Activated T-helper 9 cell treated with anti-CD3 and anti-CD28 coated beads, Interleukin-2, amount 50 U/mL, for 16 hours (primary cell): ENCODE measurements at regions not wholly inside any gene's neighbourhood (a gene's known extent, or its start where the extent isn't known, plus 50 kb on each side); places are given as distances from the start of the nearest gene placed in this dataset.

Source experiments
- DNase-seq: peaks from one replicate; pipeline ENCODE4 v3.0.0-alpha.2; 2020; ENCODE audit warnings: low read depth

DNA sequence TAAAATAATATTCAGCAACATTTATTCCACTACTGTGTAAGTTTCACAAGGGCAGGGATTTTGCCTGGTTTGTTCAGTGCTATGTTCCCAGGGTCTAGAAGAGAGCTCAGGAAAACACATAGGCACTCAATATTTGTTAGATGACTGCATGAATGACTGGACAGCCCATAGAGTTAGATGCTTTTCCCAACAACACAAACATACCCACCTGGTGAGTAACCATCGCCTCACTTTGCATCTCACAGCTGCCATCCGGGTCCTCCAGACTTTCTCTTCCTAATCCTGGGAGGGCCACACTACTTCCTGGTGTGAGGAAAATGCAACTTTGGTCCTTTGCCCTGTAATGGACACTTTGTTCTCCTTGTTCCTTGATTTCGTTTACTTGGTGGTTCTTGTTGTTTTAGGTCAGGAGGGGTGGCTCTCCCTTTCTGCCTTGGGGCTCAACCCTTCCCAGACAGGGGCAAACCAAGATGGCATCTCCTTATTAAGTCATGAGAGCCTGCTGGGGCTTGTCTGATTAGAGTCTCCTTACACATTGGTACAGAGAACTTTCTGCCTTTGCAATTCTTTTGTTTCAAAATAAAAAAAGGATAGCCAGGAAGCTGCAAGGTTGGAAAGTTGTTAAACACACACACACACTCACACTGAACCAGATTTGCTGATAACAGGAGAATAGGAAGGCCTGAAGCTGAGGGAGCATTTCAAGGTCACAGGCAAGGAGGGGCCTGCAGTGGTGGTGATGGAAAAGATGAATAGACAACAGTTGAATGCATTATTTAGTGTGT is 190.6 kb downstream of the MID1IP1 start:
- DNase-seq, result no peak

DNA sequence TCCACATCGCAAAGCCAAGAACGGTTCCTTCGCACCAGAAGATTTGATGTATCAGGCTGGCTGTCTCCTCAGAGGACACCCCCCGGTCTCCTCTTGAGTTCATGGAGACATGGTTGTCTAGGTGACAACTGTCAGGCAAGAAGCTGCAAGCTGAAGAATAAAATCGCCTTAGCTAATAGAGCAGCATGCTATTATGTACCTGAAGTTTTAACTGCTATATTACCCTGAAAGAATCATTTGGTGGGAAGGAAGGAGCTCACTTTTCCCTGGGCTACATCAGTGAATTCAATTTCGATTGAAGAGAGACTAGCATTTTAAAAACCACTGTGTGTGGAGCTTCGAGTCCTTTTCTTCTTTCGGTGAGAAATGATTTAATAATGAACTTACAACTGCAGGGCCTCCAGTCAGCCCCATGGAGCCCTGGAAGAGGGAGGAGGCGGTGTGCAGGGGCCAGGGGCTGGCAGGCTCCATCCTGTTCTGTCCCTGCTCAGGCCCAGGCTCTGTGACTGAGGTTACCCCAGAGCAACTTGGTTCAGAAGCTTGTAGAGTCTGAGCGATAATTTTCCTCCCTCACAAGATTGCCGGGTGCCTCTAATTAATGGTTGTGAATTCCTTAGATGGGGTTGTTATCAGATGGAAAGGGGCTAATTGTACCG is 191.3 kb downstream of the MID1IP1 start:
- no peak for DNase-seq

DNA sequence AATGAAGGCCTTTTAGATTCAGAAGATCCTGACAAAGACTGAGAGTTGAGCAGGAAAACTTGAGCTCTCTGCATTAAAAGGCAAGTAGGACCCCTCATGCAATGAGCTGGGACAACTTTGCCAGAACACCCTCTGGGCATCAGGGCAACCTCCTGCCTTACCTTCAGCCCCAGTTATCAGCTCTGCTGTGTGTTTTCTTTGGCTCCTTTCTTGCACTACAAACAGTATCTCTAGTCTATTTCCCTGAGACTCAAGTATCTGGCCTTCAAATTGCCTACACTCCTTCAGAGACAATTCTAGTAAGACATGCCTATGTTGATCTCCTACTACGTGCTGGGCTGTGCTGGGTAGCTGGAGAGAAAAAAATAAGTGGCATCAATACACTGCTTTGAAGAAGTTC is 192.2 kb downstream of the MID1IP1 start:
- no peak for DNase-seq

DNA sequence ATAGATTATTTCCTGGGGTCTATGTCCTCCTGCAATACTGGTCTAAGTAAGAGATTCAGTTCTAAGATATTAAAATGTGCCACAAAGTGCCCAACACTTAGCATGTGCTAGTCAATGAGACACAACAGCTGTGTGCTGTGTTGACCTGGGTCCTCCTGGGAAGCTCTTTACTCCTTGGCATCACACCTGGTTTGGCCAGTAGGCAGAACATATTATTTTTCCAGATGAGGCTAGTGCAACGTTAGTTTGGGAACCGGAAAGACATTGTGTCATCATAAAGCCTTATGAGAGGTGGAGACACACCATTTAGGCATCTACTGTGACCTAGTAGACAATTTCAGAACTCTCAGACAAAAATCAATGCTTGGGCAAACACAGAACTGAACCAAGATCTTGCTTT is 197.8 kb downstream of the MID1IP1 start:
- DNase-seq, result no peak

DNA sequence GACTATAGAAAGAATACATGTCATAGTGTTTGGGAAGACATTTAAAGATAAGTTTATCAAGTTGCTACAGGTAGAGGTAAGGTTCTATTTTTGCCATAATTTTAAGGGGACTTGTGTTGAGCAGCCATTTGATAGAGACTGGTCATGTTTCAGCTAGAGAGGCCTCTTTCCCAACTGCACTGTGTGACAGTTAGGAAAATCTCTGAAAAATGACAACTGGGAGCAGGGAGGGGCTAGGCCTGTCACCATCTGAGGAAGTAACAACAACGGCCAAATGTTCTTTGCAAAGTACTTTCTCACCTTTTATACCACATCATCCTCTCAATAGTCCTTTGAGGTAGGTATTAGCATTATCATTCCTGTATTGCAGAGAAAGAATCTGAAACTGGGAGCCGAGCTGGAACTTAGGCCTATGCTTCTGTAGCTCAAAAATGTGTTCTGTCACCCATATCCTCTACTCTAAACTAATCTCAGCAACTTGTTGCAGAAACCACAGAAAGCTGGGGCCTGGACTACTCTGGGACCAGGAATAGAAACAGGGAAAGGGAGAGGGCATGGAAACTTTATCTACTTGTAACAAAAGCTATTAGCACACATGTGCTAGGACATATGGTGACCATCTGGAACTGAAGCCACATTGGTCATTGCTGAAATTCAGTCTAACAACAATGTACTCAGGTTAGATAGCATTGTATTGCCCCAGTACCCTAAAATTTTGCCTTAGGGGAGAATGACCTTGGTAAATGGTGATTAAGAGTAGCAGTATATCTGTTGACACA is 198.9 kb downstream of the MID1IP1 start:
- DNase-seq, result no peak

DNA sequence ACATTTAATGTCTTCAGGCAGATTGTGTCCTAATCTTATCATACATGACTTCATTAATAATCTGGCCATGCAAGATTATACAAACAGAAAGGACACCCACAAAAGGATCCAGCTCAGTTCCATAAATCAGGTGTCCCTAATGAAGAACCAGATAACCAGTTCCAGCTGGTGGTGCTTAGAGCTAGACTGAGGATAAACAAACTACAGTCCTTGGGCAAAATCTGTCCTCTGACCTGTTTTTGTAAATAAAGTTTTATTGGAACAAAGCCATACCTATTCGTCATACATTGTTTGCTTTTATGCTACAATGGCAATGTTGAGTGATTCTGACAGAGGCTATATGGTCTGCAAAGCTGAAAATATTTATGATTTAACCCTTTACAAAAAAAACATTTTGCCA is 199.5 kb downstream of the MID1IP1 start:
- no peak for DNase-seq

DNA sequence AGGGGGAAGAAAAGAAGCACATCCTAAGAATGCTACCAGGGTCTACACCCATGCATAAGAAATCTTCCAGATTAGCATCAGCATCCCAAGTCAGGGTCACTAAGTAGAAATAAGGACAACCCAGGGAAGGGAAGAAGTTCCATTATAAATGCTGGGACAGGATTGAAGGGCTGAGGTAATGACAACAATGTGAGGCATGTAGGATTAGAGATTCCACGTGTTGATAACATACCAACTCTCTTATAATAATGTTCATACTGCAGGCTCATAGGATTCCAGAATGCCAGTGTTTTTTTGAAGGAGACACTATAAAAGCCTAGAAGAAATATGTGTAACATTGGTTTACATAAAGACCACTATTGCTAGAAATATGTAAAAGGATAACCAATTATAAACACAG is 201.2 kb downstream of the MID1IP1 start:
- DNase-seq, result no peak

DNA sequence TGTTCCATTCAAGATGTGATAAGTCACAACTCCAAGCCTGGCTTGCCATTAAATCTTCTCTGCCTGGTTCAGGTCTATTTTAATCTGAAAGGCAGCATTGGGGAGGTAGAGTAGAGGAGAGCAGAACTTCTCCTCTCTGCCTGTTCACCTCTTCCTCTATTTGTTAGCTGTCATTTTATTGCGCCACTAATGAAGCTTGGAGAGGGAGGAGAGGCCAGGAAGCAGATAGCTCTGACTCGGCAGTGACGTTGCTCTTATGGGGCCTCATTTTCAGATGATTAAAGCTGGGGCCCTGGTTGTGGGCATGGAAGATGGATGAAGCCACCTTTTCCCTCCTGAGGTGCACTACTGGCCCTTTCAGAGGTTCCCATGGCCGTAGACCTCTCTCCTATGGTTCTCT is 207.3 kb downstream of the MID1IP1 start:
- DNase-seq, result no peak

DNA sequence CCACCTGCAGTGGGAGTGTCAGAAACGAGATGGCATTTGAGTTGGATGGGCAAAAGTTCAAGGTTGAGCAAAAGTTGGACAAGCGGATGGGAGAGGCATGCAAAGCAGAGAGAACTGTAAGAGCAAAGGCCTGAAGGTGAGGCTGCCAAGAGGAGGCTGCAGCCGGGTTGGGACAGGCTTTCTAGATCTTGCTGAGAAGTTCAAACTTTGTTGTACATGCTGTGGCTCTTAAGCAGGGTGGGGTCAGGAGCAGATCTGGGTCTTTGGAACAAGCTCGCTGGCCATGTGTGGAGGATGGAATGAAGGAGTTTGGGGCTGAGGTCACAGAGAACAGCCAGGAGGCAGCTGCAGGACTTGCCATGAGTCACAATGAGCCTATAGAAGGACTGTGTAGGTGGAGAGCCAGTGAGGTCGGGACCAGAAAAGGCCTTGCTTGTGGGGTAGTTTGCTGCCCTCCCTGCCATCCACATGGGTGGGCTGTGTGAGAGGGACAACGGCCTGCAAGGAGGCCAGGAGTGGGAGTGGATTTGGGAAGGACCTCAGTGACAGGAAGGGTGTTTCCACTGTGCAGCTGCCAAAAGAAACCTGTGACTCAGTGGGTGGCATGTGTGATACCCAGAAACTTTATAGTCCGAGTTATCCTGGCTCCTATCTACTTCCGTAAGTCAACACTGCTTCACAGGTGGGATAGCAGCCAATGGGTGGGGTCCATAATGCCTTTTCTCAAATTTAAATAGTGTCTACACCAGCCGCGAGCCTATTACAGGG is 210.4 kb downstream of the MID1IP1 start:
- no peak for DNase-seq

DNA sequence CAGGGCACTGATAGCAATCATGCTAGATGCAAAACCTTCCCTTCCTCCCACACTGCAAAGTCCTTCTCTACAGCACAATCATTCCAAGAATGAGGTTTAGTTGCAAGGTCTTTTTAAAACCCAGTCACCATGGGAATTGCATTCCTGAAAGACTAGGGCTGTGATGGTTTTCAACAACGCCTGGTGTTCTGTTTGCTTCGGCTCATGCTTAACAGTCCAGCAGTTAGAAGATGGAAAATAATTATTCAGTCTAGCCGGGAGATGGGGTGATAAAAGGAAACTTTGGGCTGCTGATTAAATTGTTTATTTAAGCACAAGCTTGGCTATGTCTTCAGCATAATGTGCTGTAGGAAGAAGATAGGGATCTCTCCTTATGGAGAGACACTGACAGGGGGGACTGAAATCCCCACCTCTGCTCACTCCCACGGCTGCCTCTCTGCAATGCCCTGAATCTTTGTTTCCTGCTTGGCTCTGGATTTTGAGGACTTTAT is 211.4 kb downstream of the MID1IP1 start:
- DNase-seq, result no peak

DNA sequence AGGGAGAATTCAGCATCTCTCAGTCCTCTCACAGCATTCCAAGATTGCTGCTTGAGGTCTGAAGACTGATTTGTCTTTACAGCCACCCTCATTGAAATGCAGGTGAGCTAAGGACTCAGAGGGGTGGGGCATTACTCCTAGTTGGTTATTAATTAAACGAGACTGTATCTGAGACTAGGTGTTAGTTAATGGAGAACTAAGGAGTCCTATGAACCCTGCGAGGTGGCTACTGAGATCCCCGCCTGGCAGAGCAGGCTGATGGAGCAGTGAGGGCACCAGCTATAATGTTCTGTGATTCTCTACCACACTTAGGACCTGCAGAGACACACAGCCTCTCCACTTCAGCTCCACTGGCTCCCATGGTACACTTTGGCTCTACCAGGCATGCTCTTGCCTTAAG is 215.3 kb downstream of the MID1IP1 start:
- DNase-seq, result no peak

DNA sequence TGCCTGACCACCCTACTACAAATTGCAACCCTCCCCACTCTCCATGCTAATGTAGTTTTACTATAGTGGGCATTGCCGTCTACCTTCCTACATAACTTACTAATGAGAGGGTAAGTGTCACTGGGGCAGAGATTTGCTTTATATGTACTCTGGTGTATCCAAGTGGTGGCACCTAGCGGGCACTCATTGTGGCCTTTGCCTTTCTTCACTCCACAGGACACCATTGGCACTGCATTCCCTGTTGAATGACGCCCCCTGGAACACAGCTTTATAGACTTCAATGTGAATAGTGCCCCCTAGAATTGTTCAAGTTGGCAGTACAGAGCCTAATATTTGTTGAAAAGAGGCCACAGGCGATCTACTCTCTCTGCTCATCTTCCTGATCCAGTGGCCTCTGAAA is 215.8 kb downstream of the MID1IP1 start:
- DNase-seq, result no peak

DNA sequence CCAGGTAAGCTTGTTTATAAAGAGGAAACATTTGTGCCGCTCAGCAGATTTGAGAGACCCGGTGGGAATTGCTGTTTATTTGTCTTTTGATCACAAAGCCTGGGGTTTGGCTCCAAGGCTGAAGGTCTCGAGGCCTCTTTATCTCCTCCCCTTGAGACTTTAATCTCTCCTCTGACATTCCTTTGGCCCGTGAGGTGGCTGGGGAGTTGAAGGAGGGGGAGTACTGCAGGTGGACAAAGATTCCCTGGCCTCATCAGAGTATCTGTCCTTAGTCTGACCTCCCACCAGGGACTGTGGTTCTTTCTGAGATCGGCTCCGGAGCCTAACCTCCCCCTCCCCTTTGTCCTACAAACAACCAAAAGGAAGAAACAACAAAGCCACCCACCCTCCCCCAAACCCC is 216.5 kb downstream of the MID1IP1 start:
- DNase-seq, result no peak

DNA sequence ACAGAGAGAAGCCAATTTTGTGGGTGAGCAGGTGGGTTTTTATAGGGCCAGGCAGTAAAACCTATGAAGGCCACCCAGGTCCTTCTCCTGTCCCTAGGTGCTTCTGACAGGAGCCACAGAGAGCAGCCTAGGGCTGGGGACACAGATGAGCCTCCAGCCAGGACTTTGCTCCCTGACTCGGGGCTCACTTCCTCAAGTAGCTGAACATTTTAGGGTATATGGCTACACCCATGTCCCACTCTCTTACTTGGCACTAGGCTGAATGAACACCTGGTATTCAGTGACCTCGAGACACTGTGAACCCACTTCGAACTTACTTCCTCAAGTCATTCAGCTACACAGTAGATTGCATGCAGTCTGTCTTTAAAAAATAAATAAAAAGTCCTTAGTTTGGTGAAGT is 217.3 kb downstream of the MID1IP1 start:
- no peak for DNase-seq

DNA sequence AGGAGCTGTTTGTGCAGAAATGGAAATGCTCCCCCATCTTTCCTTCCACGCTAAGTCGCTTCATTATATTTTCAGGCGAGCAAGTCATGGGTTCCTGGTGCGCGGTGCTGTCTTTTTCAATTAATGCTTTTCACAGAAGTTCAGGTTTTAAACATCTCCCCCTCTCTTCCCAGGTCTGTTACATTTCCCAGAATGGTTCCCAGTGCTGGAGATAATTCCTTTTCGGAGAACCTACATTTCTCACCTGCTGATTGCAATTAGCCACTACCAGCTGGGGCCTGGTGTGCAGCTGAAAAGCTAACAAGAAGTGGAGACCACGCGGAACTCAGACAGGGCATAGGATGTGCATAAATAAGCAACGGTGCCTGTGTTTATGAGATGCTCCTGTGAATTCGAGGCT is 217.8 kb downstream of the MID1IP1 start:
- no peak for DNase-seq

DNA sequence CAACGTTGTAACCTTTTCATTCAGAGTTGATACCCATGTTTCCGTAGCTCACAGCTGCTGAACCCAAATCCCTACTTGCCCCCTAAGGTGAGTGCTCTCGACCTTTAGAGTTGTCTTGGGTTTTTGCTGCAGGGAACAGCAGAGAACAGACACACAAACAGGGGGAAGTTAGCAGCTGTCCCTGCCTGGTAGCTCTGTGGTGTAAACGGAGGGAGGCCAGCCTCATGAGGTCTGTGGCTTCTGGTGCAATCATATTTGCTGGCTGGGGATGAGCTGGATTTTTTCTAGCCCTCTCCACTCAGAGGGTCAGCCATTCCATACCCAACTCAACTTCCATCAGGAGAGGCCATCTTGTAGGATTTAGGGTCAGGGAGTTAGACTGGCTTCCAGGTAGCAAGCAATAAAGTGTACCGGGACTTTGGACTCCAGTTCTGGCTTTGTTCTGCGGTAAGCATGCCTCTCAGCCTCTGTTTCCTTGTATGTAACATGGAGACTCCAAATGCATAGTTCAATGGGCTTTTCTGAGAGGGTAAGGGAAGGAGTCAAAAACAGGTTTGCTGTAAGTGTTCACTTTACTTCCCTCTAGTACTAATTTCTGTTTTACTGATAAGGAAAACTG is 218.9 kb downstream of the MID1IP1 start:
- DNase-seq, result no peak

DNA sequence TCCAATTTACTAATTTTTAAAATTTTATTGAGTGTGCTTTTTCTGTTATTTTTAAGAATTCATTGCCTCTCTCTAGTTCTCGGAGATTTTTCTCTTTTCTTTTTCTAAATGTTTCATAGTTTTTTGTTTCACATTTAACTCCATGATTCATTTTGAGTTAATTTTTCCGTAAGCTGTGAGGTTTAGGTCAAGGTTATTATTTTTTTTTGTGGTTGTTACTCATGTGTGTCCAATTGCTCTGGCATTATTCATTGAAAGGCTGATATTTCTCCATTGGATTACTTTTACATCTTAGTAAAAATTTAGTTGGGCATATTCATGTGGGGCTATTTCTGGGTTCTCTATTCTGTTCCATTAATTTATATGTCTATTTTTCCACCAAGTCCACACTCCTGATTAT is 220.8 kb downstream of the MID1IP1 start:
- DNase-seq, result no peak

DNA sequence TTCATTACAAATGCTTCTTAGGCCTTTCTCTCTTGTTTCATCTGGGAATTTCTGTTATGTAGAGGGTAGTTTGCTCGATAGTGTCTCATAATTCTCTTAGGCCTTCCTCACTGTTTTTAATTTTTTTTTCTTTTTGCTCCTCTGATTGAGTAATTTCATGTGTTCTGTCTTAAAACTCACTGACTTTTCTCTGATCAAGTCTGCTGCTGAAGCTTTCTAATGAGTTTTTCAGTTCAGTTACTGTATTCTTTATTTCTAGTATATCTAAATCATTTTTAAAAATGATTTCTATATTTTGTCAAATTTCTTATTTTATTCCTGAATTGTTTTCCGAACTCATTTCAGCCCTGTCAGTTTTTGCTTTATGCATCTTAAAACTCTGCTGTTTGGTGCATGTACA is 228.0 kb downstream of the MID1IP1 start:
- DNase-seq, result no peak

DNA sequence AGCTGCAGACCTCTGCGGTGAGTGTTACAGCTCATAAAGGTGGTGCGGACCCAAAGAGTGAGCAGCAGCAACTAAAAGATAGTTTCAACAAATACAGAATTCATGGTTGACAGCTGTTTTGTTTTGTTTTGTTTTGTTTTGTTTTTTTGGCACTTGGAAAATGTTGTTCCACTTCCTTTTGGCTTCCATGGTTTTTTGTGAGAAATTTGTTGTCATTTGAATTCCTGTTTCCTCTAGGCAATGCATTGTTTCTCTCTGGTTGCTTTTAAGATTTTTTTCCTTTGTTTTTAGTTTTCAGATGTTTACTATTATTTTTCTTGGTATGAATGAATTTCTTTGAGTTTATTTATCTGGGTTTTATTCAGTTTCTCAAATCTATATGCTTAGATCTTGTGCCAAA is 229.4 kb downstream of the MID1IP1 start:
- DNase-seq, result no peak

DNA sequence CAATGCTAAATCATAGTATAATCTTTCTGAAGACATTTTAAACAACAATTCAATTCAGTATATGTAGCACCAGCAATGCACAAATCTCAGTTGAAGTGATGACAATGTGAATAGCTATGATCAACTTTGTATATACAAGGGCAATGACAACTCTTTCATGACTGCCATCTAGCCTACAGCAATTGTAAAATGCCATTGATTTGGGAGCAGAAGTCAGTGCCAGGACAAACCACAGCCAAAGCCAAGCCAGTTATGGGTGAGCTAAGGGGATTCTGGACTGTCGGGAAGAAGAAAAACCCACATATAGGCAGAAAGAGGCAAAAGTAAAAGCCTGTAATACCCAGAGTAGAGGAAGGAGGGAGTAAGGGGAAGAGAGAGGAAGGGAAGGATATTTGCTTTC is 238.6 kb downstream of the MID1IP1 start:
- DNase-seq, result no peak

DNA sequence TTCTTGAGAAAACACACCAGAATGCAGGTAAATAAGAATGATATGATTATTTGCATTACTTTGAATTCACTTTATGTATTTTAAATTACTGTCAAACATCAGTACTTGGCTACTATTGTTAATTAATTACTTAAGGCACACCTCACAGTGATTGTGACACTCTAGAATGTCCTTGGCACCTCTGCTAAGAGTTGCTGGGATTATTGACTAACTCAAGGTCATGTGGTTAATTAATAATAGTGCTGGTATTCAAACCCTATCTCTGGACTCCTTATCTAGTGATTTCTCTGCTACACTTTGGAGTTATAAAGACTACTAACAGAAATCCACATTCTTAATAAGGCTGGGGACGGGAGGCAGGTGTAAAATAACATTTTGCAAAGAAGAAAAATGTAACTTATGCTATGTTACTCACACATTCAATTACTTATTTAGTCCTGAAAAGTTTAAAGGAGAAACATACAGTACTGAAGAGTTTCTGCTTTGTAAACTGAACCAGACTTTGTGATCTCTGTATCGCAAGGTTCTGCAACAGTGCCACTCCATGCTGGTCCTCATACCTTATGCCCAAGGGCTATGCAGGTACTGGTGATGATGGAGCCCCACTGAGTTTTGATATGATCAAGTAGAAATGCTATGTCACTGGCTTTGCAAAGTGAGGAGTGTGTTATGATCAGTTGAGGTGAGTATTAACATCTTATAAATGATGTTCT is 242.7 kb downstream of the MID1IP1 start:
- no peak for DNase-seq
